HG03469 (cell line): ENCODE measurements at regions not wholly inside any gene's neighbourhood (a gene's known extent, or its start where the extent isn't known, plus 50 kb on each side); places are given as distances from the start of the nearest gene placed in this dataset.
A peak's percentile ranks its signal among the peaks of the same experiment; 100 is the strongest.

Experiments used
- ATAC-seq: cut with Tn5 transposase; IDR thresholded peaks from one replicate; pipeline ENCODE4 v1.9.1; 2021; ENCODE audit warnings: mild to moderate bottlenecking, moderate library complexity, moderate number of reproducible peaks; ENCODE audit not compliant: unreplicated experiment

DNA sequence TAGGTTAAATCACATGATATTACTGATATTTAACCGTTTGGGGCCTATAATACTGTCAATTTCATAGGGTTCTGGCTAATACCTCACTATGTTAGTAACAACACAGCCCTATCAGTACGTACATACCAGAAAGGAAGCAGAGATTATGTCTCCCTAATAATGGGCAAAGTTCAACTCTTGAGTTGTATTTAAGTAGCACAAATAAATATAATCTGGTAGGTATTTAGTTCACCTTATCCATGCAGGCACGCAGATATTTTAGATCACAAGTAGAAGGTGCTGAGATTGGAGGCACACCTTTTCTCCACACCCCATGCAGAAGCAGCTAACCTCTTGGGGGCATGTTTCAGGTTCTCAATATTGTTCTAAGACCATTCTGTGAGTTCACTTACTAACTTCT is 118.9 kb downstream of the IRS1 start:
- no peak for ATAC-seq

DNA sequence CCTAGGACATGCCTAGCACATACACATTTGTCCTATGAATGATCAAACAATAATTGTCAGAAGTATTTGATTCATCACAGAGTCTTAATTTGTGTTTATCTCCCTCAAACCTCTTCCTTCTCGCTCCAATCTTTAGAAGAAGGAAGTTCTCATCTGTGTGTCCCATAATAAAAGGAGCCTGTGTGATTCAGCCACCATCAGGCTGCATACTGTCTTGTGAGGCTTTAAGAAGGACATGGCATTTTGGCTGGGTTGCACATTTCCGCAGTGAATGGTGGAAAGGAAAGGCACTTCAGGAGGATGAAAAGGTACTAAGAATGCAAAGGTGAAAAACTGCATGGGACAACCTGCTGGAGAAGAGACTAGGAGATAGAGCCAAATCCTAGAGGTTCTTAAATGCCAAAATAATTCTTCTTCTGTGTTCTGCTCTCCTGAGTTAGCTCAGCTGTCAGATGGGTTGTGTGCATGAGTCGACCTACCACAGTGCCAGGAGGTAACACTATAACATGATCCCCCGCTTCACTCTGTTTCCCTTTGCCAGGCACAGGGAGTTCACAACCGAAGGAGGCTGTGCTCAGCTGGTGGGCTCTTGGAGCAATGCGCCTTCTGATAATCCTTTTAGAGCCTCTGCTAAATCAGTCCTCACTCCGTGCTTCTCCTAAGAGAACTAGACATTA is 120.1 kb downstream of the IRS1 start:
- no peak for ATAC-seq

DNA sequence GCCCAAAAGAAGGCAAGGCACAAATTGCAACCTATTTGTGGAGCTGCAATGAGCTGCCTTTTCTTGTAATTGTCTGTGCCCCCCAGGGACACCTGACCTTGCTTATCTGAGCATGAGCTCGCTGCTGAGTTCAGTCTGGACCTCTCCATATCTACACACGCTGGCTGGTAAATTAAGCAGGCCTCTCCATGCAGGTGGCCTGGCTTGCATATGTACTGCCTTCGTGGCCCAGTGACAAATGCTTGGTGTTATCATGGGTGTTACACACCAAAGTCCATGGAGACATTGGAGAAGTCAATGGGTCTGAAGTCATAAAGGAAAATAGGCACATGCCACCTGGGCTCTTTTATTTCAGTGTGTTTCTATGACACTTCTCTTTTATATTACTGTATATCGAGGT is 121.2 kb downstream of the IRS1 start:
- ATAC-seq = no peak

DNA sequence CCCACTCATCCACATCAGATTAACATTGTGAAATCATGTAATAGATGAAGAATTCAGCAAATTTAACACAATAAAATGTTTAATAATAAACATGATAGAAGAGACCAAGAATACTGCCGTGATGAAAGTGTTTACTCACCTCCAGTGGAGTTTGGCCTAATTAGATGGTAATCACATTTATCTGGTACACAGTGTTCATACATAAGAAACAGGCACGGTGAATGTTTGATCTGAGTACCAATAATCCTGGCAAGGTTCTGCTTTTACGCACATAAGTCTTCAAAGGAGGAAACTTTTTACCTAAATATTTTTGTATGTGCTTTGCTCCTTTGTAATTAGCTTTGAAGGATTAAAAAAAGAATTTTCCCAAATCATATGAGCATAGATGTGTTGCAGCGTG is 122.5 kb downstream of the IRS1 start:
- ATAC-seq = no peak

DNA sequence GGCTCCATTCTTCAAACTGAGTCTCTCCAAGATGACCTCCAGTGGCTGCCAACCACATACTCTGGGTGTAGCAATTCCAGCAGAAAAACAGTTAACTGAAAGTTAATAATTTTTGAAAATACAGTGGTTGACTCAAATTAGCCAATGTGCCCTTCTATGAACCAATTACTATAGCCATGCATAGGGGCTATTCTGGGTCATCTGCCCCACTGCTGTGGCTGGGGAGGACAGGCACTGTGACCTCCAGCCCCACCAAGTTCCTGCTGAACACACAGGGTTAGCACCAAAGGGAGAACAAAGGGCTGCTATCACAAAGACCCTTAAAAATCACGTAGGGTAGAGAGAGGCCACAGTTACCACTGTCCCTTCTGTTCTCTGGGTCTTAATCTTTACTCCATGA is 123.0 kb downstream of the IRS1 start:
- ATAC-seq = no peak

DNA sequence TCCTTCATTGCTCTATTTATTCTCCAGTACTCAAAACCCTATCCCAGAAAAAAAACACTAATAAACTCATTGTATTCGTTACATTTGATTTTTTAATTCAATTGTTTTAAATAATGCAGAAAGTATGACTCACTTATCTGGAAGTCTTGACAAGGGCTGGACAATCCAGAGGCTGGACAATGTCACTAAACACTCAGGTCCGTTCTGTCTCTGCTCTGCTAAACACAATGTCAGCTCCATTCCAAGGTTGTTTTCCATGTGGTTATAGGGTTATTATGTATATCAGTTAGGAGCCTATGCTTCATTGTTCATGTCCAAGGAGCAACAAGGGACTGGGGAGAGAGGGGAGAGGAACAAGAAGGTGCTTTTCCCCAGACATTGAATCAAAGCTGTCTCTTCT is 125.5 kb downstream of the IRS1 start:
- ATAC-seq = no peak

DNA sequence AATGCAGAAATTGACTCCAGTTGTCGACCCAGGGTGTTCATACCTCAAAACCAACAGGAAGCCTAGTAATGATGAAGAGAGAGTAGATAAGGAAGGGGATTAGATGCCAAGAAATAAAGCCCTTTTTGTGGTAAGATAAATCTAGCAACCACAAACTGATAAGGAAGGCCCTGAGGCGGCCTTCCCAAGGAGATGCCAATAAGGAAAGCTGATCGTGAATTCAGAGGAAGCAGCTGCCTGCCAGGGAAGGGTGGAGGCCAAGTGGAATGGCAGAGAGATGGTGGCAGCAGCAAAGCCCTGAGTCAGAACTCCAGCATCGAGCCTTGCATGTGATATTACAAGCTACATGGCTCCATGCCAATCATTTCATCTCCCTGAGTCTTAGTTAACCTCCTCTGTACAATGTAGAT is 126.3 kb downstream of the IRS1 start:
- no peak for ATAC-seq

DNA sequence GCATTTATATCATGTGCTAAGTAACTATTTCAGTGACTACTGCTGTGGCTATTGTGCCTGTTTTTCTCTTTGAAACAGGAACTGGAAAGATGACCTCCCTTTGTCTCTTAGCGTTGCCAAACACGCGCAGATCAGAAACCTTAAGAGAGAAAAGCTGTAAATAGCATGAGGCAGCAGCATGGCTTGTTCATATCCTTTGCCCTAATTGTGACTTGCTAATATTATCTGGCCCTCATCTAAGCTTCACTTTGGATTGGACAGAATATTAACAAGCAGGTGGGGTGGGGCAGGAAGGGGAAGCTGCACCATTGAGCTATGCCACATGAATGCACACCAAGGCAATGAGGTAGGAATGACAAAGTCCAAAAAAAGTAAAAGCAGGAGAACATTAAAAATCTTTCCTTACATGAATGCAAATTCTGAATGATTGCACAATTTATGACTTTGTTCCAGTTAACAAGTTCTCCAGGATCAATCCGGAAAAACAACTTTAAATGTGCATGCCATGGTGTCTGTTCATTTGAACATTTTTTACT is 128.4 kb downstream of the IRS1 start:
- ATAC-seq = no peak

DNA sequence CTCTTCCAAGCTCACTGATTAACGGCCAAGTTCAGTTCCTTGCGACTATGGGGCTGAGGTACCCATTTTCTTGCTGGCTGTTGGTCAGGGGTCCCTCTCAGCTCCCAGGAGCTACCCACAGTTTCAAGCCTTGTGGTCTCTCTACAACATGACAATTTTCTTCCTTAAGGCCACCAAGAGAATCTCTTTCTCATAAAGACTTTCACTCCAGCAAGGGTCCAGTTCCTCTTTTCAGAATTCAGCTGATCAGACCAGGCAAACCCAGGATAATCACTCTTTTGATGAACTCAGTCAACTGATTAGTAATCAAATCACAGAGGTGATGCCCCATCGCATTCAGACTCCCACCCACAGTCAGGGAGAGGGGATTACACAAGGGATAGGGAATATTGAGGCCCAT is 129.7 kb downstream of the IRS1 start:
- peak; percentile 61 for ATAC-seq

DNA sequence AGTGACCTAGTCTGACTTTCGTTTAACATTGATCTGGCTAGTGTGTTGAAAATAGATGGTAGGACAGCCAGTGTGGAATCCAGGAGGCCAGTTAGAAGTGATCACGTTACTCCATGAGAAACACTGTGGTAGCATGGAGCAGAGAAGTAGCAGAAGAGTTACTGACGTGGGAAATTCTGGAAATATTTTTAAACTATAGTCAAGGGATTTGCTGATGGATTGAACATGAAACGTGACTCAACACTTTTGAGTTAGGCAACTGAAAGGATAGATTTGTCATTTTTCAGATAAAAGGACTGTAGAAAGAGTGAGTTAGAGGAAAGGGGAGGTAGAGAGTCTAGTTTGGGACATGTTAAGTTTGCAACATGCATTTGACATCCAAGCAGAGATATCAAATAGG is 130.4 kb downstream of the IRS1 start:
- no peak for ATAC-seq

DNA sequence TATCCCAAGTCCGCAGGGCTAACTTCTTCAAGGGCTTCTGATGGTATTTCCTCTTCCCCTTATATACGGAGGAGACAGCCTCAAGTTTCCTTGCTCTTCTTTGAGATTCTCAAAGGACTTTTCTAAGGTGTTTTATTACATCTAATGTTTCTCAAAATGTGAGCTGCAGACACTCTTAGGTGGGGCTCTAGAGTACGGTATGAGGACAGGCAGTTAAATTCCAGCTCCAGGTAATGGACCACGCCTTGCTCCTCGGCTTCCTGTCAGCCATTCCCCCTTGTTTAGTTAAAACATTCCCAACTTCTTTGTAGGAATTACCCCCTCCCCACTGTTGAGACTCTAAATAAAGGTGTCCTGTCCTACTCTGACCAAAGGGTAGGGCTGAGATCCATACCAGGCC is 131.9 kb downstream of the IRS1 start:
- ATAC-seq = no peak

DNA sequence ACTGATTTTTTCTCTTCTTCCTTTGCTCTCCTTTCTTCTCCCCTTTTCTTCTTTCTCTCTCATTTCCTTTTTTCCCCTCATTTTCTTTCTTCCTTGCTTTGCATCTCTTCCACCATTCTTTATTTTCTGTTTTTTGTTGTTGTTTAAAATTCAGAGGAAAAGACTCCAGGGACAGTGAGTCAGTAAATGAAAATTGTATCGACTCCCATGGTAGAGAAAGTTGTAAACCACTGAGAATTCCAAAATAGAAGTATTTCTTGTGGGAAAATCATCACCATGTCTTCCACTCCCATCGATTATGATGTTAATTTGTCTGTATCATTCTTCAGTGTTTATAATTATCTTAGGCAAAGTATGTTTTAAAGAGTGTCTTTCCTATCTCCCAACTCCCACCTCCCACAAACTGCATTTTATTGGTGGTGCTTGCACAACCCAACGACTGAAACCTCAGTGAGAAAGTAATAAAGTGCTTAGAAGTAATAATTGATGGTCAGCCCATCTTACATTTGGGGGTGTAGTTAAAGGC is 134.3 kb downstream of the IRS1 start:
- ATAC-seq = no peak

DNA sequence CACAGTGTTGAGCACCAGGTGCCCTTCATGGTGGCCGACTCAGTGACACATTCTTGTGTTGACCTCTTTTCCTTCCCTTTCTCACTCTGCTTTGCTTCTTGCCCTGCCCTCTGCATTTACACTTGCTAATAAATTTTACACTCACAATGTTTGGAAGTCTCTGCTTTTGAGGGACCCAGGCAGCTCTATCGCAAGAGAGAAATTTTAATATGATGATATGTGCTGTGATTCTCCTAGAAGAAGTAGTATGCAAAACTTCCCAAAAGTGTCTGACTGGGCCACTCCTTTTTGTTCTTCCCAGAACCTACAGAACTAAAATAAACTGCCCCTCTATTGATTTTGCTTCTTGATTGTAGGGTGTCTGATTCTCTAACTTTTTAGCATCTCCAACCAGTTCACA is 135.0 kb downstream of the IRS1 start:
- no peak for ATAC-seq

DNA sequence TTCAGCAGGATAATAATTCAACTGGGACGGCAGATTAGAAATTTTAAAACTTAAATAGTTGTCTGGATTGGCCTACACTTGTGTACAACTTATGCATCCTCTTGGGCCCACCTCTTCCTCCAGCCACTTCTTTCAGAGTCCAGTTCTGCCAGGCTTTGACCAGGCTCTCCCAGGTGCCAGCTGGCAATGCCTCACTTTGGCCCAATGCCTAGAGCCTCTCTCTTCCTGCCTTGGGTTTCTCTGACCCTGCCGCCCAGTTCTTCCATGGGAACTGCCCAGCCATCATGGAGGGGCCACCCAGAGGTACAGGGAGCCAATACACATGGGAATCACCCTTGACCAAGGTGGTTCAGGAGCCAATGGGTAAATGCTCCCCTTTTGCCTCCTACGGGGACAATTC is 135.5 kb downstream of the IRS1 start:
- no peak for ATAC-seq

DNA sequence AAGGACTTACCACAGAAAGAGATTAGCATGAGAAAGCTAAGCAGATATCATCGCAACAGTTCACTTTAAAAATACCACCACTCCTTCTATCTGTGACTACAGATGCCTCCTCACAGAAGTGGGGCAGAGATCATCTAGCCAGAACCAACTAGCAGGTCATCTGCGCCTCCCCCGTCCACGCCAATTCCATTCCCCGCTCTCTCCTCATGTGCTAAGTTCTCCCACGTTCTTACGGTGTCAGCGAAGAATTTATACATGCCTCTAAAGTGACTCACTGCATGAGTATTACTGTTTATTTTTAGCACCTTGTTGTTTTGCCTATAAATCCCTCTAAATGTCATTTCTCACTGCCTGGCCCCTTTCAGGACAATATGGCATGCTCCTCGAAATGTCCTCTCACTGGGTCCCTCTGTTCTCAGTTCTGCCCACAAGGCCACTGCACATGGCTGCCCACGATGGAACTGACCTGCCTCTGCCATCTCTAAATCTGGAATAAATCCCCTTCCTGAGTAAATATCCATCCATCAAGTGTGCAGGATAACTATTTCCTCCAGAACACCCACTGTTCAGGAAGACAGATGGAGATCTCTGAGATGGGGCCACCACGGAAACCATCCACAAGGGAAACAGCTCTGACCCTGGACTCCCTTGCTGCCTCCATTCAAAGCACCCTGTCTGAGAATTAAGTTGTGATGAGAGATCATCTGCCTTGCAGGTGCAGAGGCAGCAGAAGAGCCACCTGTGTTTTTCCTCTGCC is 137.7 kb downstream of the IRS1 start:
- no peak for ATAC-seq

DNA sequence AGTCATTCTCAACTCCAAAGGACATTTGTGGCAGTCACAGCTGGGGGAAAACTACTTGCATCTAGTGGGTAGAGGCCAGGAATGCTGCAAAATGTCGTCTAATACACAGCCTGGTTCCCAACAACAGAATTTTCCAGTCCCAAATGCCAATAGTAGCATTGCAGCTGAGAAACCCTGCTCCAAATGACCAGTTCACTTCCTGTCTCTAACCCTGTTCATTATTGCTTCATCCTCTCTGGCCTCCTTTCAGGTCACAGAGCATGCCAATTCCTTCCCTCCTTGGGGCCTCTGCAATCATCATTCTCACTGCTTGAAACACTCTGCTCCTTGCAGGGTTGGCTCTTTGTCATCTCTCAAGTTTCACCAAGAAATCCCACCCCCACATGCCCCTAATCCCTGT is 139.1 kb downstream of the IRS1 start:
- no peak for ATAC-seq

DNA sequence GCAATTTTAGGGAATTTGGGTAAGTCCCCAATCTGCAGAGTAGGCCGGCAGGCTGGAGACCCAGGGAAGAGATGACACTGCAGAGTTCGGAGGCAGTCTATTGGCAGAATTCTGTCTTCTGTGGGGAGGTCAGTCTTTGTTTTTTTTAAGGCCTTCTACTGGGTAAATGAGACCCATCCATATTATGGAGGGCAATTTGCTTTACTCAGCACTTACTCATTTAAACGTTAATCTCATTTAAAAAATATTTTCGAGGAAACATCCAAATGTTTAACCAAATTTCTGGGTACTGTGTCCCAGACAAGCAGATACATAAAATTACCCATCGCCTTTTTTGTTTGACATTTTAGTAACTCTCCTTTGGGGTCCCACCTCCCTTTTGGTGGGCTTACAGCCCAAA is 139.5 kb downstream of the IRS1 start:
- no peak for ATAC-seq

DNA sequence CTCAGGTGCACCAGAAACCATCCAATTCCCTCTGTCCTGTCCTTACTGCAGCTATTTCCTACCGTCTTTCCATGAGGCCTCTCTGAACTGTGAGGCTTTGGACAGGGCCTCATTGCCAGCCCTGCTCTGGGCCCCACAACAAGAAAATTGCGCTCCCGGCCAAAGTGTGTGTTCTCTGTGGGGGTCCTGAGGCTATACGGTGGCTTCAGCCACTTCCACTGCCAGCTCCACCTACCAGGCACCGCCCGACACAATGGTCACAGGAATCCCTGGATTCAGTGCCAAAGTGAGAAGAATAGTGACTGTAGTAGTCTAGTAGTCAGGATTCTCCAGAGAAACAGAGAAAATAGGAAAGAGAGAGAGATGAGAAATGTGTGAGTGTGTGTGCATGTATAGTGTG is 140.2 kb downstream of the IRS1 start:
- no peak for ATAC-seq

DNA sequence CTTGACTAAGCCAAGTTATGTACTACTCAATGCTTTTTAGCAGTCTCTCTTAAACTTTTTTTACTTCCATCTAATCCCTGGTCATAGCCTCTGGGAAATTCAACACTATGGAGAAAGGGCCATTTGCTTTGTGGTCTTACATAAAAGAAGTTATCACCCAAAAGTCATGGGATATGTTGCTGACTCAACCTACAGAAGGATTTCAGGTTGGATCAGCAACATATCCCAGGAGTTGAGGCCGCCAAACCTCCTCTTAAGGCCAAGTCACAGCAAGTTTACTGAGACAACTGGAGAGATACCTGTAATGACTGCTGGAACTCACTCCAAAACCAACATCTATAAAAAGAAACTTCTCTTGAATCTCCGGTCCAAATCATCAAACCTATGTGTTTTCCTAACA is 141.1 kb downstream of the IRS1 start:
- ATAC-seq = no peak

DNA sequence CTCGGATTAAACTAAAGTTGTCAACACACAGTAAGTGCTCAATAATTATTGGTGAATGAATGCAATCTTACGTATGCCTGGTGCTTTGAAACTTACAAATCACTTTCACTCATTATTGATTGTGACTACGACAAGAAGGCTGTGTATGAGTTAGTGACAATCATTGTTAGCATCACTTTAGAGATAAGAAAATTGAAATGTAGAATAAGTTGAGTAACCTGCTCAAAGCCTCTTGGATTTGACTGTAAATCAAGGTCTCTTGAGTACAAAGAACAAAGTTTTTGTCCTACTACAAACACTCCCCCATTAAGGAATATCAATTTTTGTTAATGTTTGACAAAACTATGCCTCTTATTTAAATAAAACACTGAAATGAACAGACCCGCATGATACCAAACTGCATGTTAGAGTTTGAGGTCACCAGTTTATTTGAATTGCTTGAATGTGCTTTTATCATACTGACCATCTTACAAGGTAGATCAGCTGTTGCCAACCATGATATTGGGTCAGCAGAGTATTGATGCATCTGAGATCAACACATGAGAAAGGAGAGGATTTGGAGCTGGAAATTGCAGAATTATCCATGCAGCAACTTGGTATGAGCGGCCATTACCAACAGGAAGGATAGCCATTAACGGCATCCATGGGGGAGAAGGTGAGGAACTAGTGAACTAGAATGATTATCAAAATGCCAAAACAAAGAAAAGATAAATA is 142.1 kb downstream of the IRS1 start:
- ATAC-seq = no peak

DNA sequence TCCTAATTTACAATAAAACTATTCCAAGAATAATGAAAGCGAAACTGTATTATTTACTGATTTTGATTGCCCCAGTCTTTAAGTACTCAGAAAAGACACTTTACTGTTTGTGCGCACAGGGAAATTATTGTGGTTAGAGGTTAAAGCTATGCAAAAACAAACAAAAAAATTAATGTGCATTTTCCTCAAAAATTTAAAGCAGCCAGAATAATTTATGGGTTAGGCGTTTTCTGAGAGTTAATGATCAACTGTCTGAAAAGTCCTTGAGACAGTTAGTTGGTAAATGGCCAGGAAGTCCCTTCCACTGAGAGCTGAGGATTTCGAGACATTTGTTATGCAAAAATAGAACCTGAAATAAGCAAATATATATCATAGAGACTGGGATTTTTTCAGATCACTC is 143.3 kb downstream of the IRS1 start:
- ATAC-seq = no peak

DNA sequence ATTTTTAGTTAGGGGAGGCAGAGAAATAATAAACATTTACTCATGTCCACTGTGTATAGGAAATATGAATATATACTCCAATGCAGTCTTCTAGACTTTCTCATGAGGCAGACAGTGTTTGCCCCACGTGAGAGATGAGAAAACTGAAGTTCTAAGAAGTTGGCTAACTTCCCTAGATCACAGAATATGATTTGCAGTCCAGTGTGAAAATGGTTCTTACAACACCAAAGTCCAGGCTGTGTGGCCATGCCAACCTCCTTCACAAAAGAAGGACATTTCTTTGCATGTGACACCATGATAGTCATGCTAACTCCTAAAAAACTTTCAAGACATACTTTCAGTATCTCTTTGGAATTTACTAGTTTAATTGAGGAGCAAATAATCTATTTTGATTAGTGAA is 143.7 kb downstream of the IRS1 start:
- no peak for ATAC-seq
